H1 (cell line): ENCODE measurements at regions not wholly inside any gene's neighbourhood (a gene's known extent, or its start where the extent isn't known, plus 50 kb on each side); places are given as distances from the start of the nearest gene placed in this dataset.

Source experiments
- CTCF ChIA-PET: fragments of 300-600 bp; sonication (Branson Sonifier 250); formaldehyde crosslinking; loops from one replicate; lab custom pipeline; 2021; ENCODE audit not compliant: partially characterized antibody; lab: Charles Lee
- POLR2A ChIA-PET: fragments of 300-600 bp; sonication (Branson Sonifier 250); formaldehyde crosslinking; loops from one replicate; lab custom pipeline; 2021; ENCODE audit warnings: inconsistent platforms; ENCODE audit not compliant: partially characterized antibody; lab: Charles Lee
- DNase-seq, 2 experiments: peaks; one replicate each; pipeline versions ENCODE4 v3.0.0 to v3.0.0-alpha.2; 2010 to 2022; ENCODE audit warnings: low spot score in 2 of 2, low read depth in 1 of 2, mixed read lengths in 1 of 2
- FAIRE-seq: peaks from 2 replicates; lab custom pipeline; 2011; peaks lifted over from hg19 to GRCh38; lab: Jason Lieb, UNC
- H2AFZ ChIP-seq: 2 replicates; pipeline ENCODE4 v1.8.1; 2012; ENCODE audit warnings: low read length, inconsistent platforms
- H2AK5ac ChIP-seq: 2 replicates; pipeline ENCODE4 v1.6.1; 2013; ENCODE audit warnings: low read depth, low read length
- H2BK120ac ChIP-seq: replicated peaks from 2 replicates; pipeline ENCODE3; 2013; ENCODE audit warnings: low read depth, low read length, inconsistent platforms
- H2BK12ac ChIP-seq: 2 replicates; pipeline ENCODE4 v1.6.1; 2013; ENCODE audit warnings: low read depth, low read length
- H2BK15ac ChIP-seq: 2 replicates; pipeline ENCODE4 v1.6.1; 2013; ENCODE audit warnings: low read length
- H2BK20ac ChIP-seq: 2 replicates; pipeline ENCODE4 v1.6.1; 2013; ENCODE audit warnings: low read length
- H2BK5ac ChIP-seq: 2 replicates; pipeline ENCODE4 v1.6.1; 2013; ENCODE audit warnings: low read depth, low read length
- H3K14ac ChIP-seq: 2 replicates; pipeline ENCODE4 v1.6.1; 2013; ENCODE audit warnings: inconsistent platforms; ENCODE audit not compliant: insufficient read length
- H3K18ac ChIP-seq: 2 replicates; pipeline ENCODE4 v1.6.1; 2013; ENCODE audit warnings: low read length; ENCODE audit errors: extremely low read depth
- H3K23ac ChIP-seq: 2 replicates; pipeline ENCODE4 v1.6.1; 2013; ENCODE audit warnings: inconsistent platforms; ENCODE audit not compliant: insufficient read length
- H3K23me2 ChIP-seq: 2 replicates; pipeline ENCODE4 v1.6.1; 2013; ENCODE audit warnings: low read depth, low read length
- H3K27ac ChIP-seq: 2 replicates; pipeline ENCODE4 v1.6.1; 2011; ENCODE audit warnings: low read depth, low read length, inconsistent platforms
- H3K27me3 ChIP-seq, 4 experiments: replicated peaks in 1 of 4; 1 replicate in 1 of 4; 2 replicates in 3 of 4; pipeline versions ENCODE4 v1.6.1 to v1.8.1; 2011 to 2013; ENCODE audit warnings: low read length in 3 of 4, mild to moderate bottlenecking in 3 of 4, inconsistent platforms in 2 of 4, mixed read lengths in 2 of 4, moderate library complexity in 1 of 4; ENCODE audit not compliant: control insufficient read depth in 3 of 4, insufficient read depth in 3 of 4; ENCODE audit errors: extremely low read depth in 1 of 4
- H3K36me3 ChIP-seq, 4 experiments: 2 replicates each; pipeline versions ENCODE4 v1.6.1 to v1.8.1; 2011 to 2013; ENCODE audit warnings: mild to moderate bottlenecking in 4 of 4, low read length in 3 of 4, moderate library complexity in 2 of 4, control low read depth in 1 of 4, inconsistent platforms in 1 of 4; ENCODE audit not compliant: insufficient read depth in 4 of 4, control insufficient read depth in 2 of 4
- H3K4ac ChIP-seq: replicated peaks from 2 replicates; pipeline ENCODE3; 2013; ENCODE audit warnings: low read length, low read depth, mixed read lengths, inconsistent platforms; ENCODE audit not compliant: insufficient read length
- H3K4me1 ChIP-seq, 4 experiments: replicated peaks in 1 of 4; 1 replicate in 1 of 4; 2 replicates in 3 of 4; pipeline versions ENCODE4 v1.6.1 to v1.8.1; 2011 to 2013; ENCODE audit warnings: low read length in 3 of 4, inconsistent platforms in 2 of 4, mixed read lengths in 1 of 4; ENCODE audit not compliant: insufficient read depth in 4 of 4, control insufficient read depth in 3 of 4
- H3K4me2 ChIP-seq, 2 experiments: 2 replicates each; pipeline versions ENCODE4 v1.6.1 to v1.8.1; 2011 to 2013; ENCODE audit warnings: low read depth in 2 of 2, low read length in 2 of 2, control low read depth in 1 of 2, inconsistent platforms in 1 of 2, mild to moderate bottlenecking in 1 of 2; ENCODE audit not compliant: insufficient read depth in 1 of 2
- H3K4me3 ChIP-seq, 4 experiments: fragments of 200-600, 300-600 bp in 1 of 4; sonication (generic), shearing (Covaris generic), sonication (Bioruptor Twin) in 1 of 4; 2 replicates each; pipeline versions ENCODE4 v1.5.1 to v1.8.1; 2011 to 2016; ENCODE audit warnings: low read length in 4 of 4, low read depth in 3 of 4, control low read depth in 2 of 4, inconsistent platforms in 2 of 4, mild to moderate bottlenecking in 2 of 4, mixed read lengths in 1 of 4, moderate library complexity in 1 of 4; ENCODE audit not compliant: insufficient read depth in 2 of 4; ENCODE audit errors: extremely low read depth in 1 of 4
- H3K56ac ChIP-seq: replicated peaks from 2 replicates; pipeline ENCODE3; 2013; ENCODE audit warnings: low read depth, mild to moderate bottlenecking, mixed read lengths, low read length, inconsistent platforms; ENCODE audit not compliant: insufficient read length
- H3K79me1 ChIP-seq: 2 replicates; pipeline ENCODE4 v1.6.1; 2013; ENCODE audit warnings: low read depth, low read length, control low read depth
- H3K79me2 ChIP-seq, 2 experiments: 2 replicates each; pipeline versions ENCODE4 v1.6.1 to v1.8.1; 2012 to 2013; ENCODE audit warnings: low read length in 2 of 2, mild to moderate bottlenecking in 2 of 2, inconsistent platforms in 1 of 2; ENCODE audit not compliant: insufficient read depth in 2 of 2, control insufficient read depth in 1 of 2
- H3K9ac ChIP-seq, 4 experiments: replicated peaks in 1 of 4; 1 replicate in 1 of 4; 2 replicates in 3 of 4; pipeline versions ENCODE4 v1.6.1 to v1.8.1; 2011 to 2013; ENCODE audit warnings: low read depth in 3 of 4, low read length in 3 of 4, control low read depth in 2 of 4, mild to moderate bottlenecking in 2 of 4, moderate library complexity in 2 of 4, inconsistent platforms in 1 of 4; ENCODE audit errors: extremely low read depth in 1 of 4
- H3K9me3 ChIP-seq, 2 experiments: 2 replicates each; pipeline versions ENCODE4 v1.6.1 to v1.8.1; 2012 to 2013; ENCODE audit warnings: mild to moderate bottlenecking in 2 of 2, moderate library complexity in 2 of 2, control low read depth in 1 of 2, inconsistent platforms in 1 of 2, low read depth in 1 of 2, low read length in 1 of 2, mixed read lengths in 1 of 2; ENCODE audit not compliant: insufficient read depth in 2 of 2
- H4K20me1 ChIP-seq, 2 experiments: replicated peaks in 1 of 2; 2 replicates each; pipeline versions ENCODE3 to v1.8.1; 2011 to 2013; ENCODE audit warnings: inconsistent platforms in 2 of 2, low read length in 2 of 2, mild to moderate bottlenecking in 1 of 2; ENCODE audit not compliant: insufficient read depth in 2 of 2, control insufficient read depth in 1 of 2
- H4K5ac ChIP-seq: 2 replicates; pipeline ENCODE4 v1.6.1; 2013; ENCODE audit warnings: low read length, low read depth, mixed read lengths, inconsistent platforms; ENCODE audit not compliant: insufficient read length
- H4K8ac ChIP-seq: 2 replicates; pipeline ENCODE4 v1.8.0; 2013; ENCODE audit warnings: mild to moderate bottlenecking, moderate library complexity, low read length, inconsistent platforms; ENCODE audit not compliant: insufficient read depth; ENCODE audit errors: extremely low read depth
- H4K91ac ChIP-seq: replicated peaks from 2 replicates; pipeline ENCODE3; 2013; ENCODE audit warnings: low read length, mixed read lengths, inconsistent platforms; ENCODE audit not compliant: insufficient read length
- ASH2L ChIP-seq: fragments of 200-600, 300-600 bp; sonication (generic); IDR thresholded peaks from one replicate; pipeline ENCODE4 v1.7.1; 2017; ENCODE audit warnings: low read length
- CTBP2 ChIP-seq: IDR thresholded peaks from 2 replicates; pipeline ENCODE4 v1.7.0; 2011; ENCODE audit warnings: borderline replicate concordance, mild to moderate bottlenecking, moderate library complexity, mixed read lengths, low read length; ENCODE audit not compliant: insufficient read depth, insufficient read length
- EZH2 ChIP-seq: fragments of 200-600 bp; sonication (generic); IDR thresholded peaks from 2 replicates; pipeline ENCODE4 v1.7.1; 2012; ENCODE audit warnings: low read depth, mild to moderate bottlenecking, moderate library complexity, low read length, inconsistent platforms; ENCODE audit not compliant: severe bottlenecking
- KDM4A ChIP-seq: IDR thresholded peaks from one replicate; pipeline ENCODE4 v1.7.1; 2012; ENCODE audit warnings: low read depth, mild to moderate bottlenecking, moderate library complexity, low read length, inconsistent platforms; ENCODE audit not compliant: severe bottlenecking
- POLR2A ChIP-seq, 2 experiments: IDR thresholded peaks; 1 replicate in 1 of 2; 2 replicates in 1 of 2; pipeline ENCODE4 v1.6.1; 2011; ENCODE audit warnings: low read depth in 2 of 2, low read length in 2 of 2, mild to moderate bottlenecking in 2 of 2; ENCODE audit errors: control extremely low read depth in 1 of 2
- POLR2AphosphoS5 ChIP-seq: IDR thresholded peaks from 2 replicates; pipeline ENCODE4 v1.6.1; 2011; ENCODE audit warnings: low read depth, low read length
- POU5F1 ChIP-seq: IDR thresholded peaks from 2 replicates; pipeline ENCODE4 v1.6.1; 2011; ENCODE audit warnings: low read depth, mild to moderate bottlenecking, low read length, moderate library complexity
- SP1 ChIP-seq: IDR thresholded peaks from 2 replicates; pipeline ENCODE4 v1.6.1; 2011; ENCODE audit warnings: low read depth, low read length
- SUZ12 ChIP-seq: fragments of 200-600 bp; sonication (generic); IDR thresholded peaks from 2 replicates; pipeline ENCODE4 v1.6.1; 2012; ENCODE audit warnings: mild to moderate bottlenecking, inconsistent platforms, low read length, moderate library complexity, mixed read lengths
- TAF1 ChIP-seq: IDR thresholded peaks from 2 replicates; pipeline ENCODE4 v1.6.1; 2011; ENCODE audit warnings: mild to moderate bottlenecking, low read depth, low read length
- WGBS, 2 experiments: shearing (Covaris generic) in 1 of 2; methylation state at CpG; one replicate each; pipeline versions ENCODE4 v1.1.6 to v1.1.7; 2013 to 2015; ENCODE audit warnings: low lambda C conversion rate in 2 of 2, mixed read lengths in 2 of 2, inconsistent platforms in 1 of 2, low coverage in 1 of 2, missing lambda C conversion rate in 1 of 2; ENCODE audit not compliant: insufficient replicate concordance in 2 of 2, insufficient coverage in 1 of 2, insufficient read length in 1 of 2; ENCODE audit errors: extremely low coverage in 1 of 2, missing lambda C conversion rate in 1 of 2; 5-methylcytosine and 5-hydroxymethylcytosine counted together
- TF ChIP-seq, protein P1 (sequence below): IDR thresholded peaks from 2 replicates; pipeline ENCODE4 v1.6.1; 2012; ENCODE audit warnings: inconsistent platforms

DNA sequence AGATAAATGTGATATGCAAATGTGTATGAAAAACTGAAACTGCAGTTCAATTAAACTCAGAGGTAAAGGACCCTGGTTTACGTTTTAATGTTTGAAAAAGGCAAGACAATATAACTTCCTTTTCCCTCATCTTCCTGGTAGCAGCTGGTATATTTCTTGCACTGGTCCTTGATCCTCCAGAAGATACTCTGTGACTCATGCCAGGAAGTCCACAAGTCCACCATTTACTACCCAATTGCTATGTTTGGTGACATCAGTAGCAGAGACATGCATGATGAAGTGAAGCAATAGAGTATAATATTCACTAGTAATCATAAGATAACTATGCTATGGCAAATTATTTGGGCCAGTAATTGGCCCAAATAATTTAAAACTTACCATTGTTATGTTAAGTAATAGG lies 774.5 kb upstream of the NEGR1 start:
- Histone ChIP-seq H2BK120ac (no peak overlapping the region), H3K36me3 (no peaks in the 10 kb centered on the region), H4K20me1 (no peaks in the 10 kb centered on the region), H3K79me2 (no peaks in the 10 kb centered on the region), H4K5ac (no peak overlapping the region), H4K8ac (no peak overlapping the region), H3K4ac (no peak overlapping the region), H3K56ac (no peak overlapping the region)
- no peak for DNase-seq
- CTCF ChIA-PET = no interaction called here
- TF ChIP-seq, protein P1, sequence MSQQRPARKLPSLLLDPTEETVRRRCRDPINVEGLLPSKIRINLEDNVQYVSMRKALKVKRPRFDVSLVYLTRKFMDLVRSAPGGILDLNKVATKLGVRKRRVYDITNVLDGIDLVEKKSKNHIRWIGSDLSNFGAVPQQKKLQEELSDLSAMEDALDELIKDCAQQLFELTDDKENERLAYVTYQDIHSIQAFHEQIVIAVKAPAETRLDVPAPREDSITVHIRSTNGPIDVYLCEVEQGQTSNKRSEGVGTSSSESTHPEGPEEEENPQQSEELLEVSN = no peak
- TF ChIP-seq POU5F1 = no peak
- TF ChIP-seq EZH2 = no peak
- TF ChIP-seq SP1 = no peak
- TF ChIP-seq POLR2AphosphoS5 = no peak
- TF ChIP-seq POLR2A (IDR thresholded peaks at IDR 0.05; ENCODE audit: control extremely low read depth in 1 of 2, low read depth in 2 of 2, low read length in 2 of 2) = no peak
- TF ChIP-seq SUZ12 = no peak
- no peak for TF ChIP-seq CTBP2
- no peak for TF ChIP-seq KDM4A
- TF ChIP-seq TAF1 = no peak
- no peak for TF ChIP-seq ASH2L
- TF ChIP-seq, all 59 proteins: peak for 0
- no peak overlapping the region for H2BK20ac ChIP-seq
- no peak overlapping the region for H2BK5ac ChIP-seq
- WGBS, 2 experiments = 50% methylated on average over 1 of the region's 1 CpG; no CpG with 5 or more reads in 1 of the 2 experiments
- no peaks in the 10 kb centered on the region for H3K23me2 ChIP-seq
- H2BK15ac ChIP-seq = no peak overlapping the region
- H3K18ac ChIP-seq = no peak overlapping the region
- no peak overlapping the region for H2AFZ ChIP-seq
- no peaks in the 10 kb centered on the region for H3K79me1 ChIP-seq
- no peak for FAIRE-seq
- no peaks in the 10 kb centered on the region for H3K27me3 ChIP-seq
- no peak overlapping the region for H3K23ac ChIP-seq
- no peak overlapping the region for H3K27ac ChIP-seq
- H2BK12ac ChIP-seq = no peak overlapping the region
- H3K9ac ChIP-seq = no peak overlapping the region
- H2AK5ac ChIP-seq = no peak overlapping the region
- H3K14ac ChIP-seq = no peak overlapping the region
- no peak overlapping the region for H3K4me3 ChIP-seq
- H3K4me1 ChIP-seq = no peaks in the 10 kb centered on the region
- H4K91ac ChIP-seq = no peak overlapping the region
- H3K4me2 ChIP-seq = no peak overlapping the region
- peaks cover 3 to 7% of the 10 kb centered on the region in 2 experiments for H3K9me3 ChIP-seq
- POLR2A ChIA-PET = no interaction called here
